HG03521 (cell line): ENCODE measurements at regions not wholly inside any gene's neighbourhood (a gene's known extent, or its start where the extent isn't known, plus 50 kb on each side); places are given as distances from the start of the nearest gene placed in this dataset.
"Not testable (repeated sequence)": the region's sequence is repeated elsewhere in the genome, so short reads cannot be mapped to it uniquely, and the experiment has no call there.

Source experiments
- ATAC-seq: cut with Tn5 transposase; IDR thresholded peaks from one replicate; pipeline ENCODE4 v1.9.1; 2021; ENCODE audit warnings: mild to moderate bottlenecking, moderate library complexity; ENCODE audit not compliant: unreplicated experiment

DNA sequence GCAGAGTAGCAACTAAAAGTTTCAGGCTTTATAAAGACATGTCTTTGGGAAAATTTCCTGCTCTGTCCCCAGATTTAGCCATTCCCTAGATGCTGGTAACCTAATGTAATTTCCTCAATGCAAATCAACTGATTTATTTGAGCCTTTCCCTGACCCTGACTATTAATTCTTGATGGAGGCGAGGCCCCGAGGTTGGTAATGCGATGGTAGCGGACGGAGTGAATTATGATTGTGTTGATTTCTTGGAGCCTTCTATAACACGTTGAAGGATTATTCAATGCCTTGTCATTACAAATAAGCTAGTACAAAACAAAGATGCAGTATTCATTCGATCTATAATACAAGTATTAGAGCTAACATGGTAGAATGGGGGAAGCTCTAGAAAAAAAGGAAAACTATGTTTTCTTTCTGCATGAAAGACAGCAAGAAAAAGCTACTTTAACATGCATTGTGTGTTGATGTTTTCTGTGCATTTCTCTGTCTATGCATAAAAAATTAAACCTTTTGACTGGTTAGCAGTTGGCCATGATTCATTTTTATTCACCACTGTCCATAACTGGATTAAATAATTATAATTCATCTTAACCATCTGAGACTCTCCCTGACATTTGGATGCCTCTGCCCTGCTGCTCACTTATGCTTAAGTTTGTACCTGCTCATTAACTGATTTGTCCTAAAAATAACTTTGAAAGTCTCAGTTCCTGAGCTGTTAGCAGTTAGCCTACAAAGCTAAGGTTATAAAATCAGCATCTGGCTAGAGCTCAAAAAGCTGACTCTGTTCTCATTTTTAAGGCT, 490.2 kb upstream of the NUDT12 start:
- ATAC-seq = no peak

DNA sequence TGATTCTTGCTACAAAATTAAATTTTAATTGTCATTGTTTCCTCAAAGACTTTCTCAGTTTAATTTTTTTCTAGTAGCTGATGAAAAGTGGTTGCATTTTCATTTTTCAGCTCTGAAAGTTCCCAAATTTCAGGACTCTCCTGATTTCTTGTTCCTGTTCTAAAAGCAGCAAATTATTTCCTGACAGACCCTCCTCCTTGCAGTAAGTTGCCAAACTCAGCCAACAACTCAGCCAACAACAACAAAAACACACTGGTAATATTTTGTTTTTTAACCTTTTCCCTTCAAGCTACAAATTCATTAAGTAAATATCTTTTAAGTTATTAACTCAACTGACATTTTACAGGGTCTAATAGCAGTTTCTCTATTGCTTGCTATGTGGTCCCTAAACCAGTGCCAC, 487.8 kb upstream of the NUDT12 start:
- ATAC-seq = no peak

DNA sequence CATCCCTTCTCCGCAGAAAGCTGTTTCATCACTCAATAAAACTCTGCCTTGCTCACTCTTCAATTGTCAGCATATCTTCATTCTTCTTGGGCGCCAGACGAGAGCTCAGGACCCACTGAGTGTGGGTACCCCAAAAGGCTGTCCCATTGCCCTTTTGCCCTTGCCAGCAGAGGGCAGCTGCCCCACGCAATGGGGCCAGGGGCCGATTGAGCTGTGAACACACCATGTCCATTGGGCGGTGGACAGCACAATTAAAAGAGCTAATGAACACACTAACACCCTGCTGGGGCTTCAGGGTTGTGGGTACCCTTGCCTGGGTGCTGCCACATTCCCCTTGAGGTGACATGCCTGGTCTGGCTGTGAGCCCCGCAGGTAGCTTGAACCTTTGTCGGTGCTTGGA, 487.2 kb upstream of the NUDT12 start:
- ATAC-seq = no peak

DNA sequence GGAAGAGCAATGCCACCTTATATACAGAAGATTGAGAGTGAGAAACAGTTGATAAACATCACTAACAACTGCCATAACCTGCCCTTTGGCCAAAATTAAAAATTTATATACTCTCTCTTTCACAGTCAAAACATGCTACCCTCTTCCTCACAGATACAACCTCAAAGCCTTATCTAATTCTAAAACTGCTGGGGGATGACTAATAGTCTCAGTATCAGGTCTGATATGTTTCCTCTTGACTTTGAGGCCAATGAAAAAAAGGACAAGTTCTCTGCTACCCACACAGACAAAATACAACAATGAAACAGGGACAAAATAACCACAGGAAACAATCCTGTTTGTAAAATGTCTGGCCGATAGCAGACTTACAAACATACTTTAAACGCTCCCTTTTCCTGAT, 485.6 kb upstream of the NUDT12 start:
- ATAC-seq = no peak

DNA sequence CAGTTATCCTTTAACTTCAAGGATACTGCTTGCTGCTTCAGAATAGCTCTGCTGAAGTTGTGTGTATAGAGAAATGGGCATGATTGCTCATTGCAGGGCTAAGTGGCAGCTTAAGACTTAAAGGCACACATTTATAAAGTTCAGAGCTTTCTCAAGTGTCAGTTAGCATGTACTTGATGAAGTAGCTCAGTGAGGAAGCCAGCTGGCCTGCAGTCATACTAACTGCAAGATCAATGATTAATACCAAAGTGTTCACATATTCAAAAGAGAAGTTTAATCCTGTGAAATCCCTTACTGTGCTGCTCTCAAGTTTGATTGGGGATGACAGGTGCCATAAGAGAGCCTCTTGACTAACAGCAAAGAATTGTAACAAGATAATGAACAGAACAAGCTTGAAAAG, 483.4 kb upstream of the NUDT12 start:
- ATAC-seq = no peak

DNA sequence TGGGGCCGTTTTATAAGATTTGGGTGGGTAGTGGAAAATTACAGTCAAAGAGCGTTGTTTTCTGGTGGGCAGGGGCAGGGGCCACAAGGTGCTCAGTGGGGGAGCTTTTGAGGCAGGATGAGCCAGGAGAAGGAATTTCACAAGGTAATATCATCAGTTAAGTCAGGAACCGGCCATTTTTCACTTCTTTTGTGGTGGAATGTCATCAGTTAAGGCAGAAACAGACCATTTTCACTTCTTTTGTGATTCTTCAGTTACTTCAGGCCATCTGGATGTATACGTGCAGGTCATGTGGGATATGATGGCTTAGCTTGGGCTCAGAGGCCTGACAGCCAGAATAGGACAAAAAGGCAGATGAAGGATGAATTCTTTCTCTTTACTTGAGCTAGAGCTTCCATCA, 477.3 kb upstream of the NUDT12 start:
- not testable (repeated sequence) for ATAC-seq

DNA sequence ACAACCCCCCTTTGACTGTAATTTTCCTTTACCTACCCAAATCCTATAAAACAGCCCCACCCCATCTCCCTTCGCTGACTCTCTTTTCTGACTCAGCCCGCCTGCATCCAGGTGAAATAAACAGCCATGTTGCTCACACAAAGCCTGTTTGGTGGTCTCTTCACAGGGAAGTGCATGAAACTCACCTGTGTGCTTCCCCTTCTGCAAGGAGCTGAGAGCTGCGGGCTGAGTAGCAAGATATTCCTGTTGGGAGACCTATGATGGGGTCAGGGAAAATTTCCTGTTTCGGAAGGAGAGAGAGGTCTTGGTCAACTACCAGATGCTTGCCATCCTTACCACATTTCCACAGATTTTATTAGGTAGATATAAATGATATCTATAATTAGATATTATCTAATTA, 474.5 kb upstream of the NUDT12 start:
- ATAC-seq = not testable (repeated sequence)

DNA sequence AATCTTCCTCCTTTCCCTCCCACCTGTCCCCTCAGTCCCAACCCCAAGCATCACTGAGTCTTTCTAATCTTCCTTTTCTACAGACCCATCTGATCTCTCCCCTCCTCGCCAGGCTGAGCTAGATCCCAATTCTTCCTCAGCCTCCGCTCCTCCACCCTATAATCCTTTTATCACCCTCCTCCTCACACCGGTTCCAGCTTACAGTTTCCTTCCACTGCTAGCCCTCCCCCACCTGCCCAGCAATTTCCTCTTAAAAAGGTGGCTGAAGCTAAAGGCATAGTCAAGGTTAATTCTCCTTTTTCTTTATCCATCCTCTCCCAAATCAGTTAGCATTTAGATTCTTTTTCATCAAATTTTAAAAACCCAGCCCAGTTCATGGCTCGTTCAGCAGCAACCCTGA, 470.6 kb upstream of the NUDT12 start:
- ATAC-seq = not testable (repeated sequence)

DNA sequence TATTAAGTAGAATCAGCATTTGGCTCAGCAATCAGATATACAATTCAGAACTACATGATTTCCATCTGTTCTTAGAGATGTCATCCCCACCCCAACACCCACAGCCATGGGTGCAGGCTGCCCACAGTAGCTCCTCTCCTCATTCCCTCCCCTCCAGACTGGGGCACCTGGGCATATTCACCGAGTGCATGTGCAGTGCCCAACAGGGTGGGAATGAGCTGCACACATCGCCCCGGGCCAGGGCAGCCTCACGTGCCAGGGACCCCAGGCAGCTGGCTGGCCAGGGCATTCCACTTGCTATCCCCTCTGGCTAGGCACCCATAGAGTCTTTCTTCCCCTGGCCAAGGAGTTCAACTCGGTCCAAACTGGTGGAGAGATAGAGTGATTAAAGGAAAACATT, 461.9 kb upstream of the NUDT12 start:
- no peak for ATAC-seq

DNA sequence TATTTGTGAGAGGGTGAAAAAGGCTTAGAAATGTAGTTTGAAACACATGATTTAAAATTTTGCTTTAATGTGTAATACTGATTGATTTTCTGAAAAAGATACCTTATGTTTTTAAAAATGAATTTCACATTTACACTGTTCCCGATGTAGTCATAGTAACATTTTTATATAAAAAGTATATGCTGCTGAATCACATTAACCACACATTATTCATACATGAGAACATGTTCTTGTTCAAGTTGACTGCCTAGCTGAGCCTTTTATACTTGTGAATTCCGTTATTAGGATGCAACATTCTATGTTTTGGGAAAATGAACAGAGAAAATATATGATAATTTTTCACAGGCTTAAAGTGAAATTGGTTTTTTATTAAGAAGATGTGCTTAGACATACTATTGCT, 461.1 kb upstream of the NUDT12 start:
- no peak for ATAC-seq

DNA sequence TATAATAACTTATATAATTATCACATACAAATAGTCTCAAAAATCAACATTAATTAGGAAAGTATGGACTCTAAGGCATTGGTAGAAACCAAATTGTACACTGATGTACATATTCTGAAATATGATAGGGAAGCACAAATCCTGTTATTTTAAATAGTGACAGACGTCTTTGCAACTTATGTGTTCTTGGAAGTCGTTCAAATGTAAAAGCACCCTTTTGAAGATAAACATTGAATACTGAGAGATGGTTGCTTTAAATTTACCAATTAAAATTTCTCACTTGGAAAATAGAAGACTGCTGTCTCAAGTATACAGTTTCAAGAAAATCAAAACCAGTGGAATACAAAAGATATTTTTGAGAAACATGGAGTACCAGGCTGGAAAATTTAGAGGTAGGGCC, 457.4 kb upstream of the NUDT12 start:
- no peak for ATAC-seq

DNA sequence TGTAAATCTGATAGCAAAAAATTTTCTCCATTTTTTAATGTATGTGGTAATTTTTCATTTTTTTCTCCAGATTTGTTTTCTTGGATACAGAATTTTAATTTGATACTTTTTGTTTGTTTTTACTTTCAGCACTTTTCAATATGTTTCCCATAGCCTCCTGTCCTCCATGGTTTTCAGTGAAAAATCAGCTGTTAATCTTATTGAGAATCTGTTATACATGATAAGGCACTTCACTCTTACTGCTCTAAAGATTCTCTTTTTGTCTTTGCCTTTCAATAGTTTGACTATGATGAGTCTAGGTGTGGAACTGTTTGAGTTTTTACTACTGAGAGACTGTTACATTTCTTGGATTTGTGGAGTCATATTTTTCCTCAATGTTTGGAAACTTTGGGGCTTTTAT, 455.7 kb upstream of the NUDT12 start:
- no peak for ATAC-seq

DNA sequence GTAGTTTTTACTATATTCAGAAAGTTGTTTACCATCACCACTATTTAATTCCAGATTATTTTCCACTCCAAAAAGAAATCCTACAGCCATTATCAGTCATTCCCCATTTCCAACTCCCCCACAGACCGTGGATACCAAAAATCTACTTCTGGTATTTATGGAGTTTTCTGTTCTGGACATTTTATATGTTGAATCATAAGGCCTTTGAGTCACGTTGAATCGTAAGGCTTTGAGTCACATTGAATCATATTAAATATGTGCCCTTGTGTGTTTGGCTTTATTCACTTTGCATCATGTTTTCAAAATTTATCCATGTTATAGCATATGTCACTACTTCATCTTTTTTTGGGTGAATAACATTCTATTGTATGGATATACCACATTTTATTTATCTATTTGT, 454.1 kb upstream of the NUDT12 start:
- ATAC-seq = no peak

DNA sequence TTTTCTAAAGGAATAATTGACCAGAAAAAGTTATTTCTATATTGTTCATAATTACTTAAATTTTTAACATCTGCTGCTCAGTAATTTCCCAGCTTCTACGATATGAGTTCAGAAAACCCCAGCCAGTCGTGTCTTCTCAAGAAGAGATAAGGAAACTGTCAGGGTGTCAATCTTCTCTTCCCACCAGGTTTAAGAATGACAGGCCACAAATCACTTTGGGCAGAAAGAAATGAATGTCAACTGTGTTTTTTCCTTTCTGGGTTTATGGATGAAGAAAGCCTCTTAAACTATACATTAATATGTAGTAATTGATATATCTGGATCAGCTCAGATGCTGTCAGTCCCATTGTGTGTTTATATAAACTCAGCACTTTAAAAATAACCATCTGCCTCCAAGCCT, 453.2 kb upstream of the NUDT12 start:
- ATAC-seq = no peak

DNA sequence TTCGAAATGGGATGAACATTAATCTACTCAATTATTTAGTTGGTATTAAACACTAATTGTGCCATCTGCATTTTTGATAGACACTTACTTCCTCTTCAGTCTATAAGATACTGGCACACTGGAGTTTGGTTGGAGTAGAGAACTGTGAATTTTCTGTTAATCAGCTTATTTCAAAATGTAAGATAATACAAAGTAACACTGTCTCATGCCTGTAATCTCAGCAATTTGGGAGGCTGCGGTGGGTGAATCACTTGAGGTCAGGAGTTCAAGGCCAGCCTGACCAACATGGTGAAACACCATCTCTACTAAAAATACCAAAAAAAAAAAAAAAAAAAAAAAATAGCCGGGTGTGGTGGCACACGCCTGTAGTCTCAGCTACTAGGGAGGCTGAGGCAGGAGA, 440.2 kb upstream of the NUDT12 start:
- ATAC-seq = not testable (repeated sequence)

DNA sequence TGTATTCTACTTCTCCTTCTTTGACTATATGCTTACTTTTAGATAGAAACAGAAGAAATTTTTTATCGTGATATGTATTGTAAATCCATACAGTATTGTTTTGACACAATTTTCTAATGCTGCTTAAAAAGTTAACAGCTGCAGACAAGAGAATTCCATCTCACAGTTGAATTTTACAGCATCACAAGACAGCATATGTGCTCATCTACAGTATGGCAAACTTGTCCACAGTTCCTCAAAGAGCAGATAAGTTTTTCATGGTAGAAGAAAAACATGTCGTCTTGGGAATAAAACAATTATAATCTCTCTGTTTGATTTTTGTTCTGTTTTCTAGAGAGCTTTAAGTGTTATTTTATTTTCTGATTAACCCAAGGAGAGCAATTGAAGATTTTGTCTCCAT, 438.5 kb upstream of the NUDT12 start:
- no peak for ATAC-seq

DNA sequence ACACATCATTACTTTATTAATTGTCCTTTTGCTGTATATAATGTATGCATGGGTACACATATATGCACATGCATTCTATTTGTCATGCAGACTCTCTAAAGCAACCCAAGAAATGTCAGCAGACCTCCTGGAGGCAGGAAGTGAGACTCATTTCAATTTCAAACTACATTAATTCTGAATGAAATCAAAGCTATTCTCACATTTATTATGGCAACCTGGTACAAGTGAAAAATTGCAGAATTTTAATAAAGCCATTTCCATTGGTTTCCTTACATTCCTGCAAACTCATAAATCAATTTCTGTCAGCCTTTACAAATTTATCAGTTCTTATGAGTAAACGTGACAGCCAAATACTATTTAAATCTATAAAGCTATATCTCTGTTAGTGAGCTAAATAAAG, 430.4 kb upstream of the NUDT12 start:
- ATAC-seq = no peak

DNA sequence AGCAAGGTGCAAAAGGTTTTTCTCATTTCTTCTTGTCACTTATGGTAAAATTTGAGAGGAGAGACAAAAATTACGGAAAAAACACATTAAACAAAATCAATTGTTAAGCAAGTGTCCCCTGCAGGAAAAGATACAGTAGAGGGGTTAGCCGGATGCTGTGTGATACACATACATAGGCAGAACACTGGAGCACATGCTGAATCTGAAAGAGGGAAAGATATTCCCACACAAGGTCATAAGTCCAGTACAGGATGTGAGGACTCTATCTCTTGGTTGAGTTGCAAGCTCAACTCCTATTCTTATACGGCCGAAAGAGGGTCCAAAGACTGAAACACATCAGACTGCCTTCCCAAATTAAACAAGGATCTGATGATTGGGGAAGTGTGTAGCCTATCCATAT, 427.5 kb upstream of the NUDT12 start:
- ATAC-seq = no peak

DNA sequence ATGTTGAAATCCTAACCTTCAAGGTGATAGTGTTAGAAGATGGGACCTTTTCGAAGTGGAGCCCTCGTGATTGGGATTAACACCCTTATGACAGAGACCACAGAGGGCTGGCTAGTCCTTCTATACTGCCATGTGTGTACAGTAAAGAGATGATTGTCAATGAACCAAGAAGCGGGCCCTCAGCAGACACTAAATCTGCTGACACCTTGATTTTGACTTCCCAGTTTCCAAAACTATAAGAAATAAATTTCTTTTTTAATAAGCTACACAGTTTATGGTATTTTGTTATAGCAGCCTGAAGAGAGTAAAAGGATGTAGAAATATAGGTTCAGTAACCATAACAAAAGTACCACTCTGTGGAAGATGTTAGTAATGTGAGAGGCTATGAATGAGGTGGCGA, 419.0 kb upstream of the NUDT12 start:
- ATAC-seq = no peak

DNA sequence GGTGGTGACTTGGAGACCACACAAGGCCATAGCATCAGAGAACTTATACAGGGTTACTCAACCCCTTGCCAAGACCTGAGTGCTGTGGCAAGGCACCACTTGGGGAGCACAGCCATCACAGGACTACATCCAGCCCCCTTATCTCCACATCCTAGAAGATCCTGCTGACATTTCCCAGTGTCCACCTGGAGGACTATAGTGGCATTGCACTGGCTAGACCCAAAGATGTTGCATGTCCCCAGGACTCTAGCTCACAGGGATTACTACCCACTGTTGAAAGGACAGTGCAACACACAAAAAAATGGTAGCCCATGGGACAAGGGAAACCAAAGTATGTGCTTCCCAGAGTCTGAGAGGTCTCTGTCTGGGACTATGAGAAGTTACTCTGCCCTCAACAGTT, 411.1 kb upstream of the NUDT12 start:
- no peak for ATAC-seq

DNA sequence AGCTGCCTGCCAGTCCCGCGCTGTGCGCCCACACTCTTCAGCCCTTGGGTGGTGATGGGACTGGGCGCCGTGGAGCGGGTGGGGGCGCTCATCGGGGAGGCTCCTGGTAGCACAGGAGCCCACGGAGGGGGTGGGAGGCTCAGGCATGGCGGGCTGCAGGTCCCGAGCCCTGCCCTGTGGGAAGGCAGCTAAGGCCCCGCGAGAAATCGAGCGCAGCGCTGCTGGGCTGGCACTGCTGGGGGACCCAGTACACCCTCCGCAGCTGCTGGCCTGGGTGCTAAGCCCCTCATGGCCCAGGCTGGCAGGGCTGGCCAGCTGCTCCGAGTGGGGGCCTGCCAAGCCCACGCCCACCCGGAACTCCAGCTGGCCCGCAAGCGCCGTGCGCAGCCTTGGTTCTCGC, 403.7 kb upstream of the NUDT12 start:
- ATAC-seq = not testable (repeated sequence)

DNA sequence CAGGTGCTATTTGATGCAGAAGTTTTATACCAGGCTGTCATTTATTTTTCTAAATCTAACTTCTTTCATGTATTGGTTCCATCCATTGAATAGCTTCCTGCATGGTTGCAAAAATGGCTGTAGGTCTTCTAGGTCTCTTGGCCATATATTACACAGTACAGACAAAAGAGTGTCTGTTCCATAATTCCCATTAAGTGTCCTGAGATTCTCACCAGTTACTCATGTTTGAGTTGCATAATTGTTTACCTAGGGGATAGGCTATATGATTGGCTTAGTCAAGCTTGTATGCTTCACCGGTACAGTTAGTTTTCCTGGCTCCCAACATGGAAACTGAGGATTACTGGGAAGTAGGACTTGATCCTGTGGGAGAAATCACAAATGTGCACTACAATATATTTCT, 399.4 kb upstream of the NUDT12 start:
- no peak for ATAC-seq
